WERI-Rb-1 (cell line): ENCODE measurements at regions not wholly inside any gene's neighbourhood (a gene's known extent, or its start where the extent isn't known, plus 50 kb on each side); places are given as distances from the start of the nearest gene placed in this dataset.

ENCODE experiments used
- DNase-seq: peaks from one replicate; pipeline ENCODE4 v3.0.0-alpha.2; 2020
- H3K27ac ChIP-seq: fragments of 250-450 bp; sonication (Bioruptor Pico); 2 replicates; pipeline ENCODE4 v1.5.1; 2020; ENCODE audit warnings: mild to moderate bottlenecking, moderate library complexity
- H3K27me3 ChIP-seq: fragments of 250-450 bp; sonication (Bioruptor Pico); 2 replicates; pipeline ENCODE4 v1.5.1; 2021; ENCODE audit warnings: mild to moderate bottlenecking, low read depth, moderate library complexity; ENCODE audit not compliant: insufficient read depth, severe bottlenecking
- H3K36me3 ChIP-seq: fragments of 250-450 bp; sonication (Bioruptor Pico); 2 replicates; pipeline ENCODE4 v1.5.1; 2020; ENCODE audit warnings: mild to moderate bottlenecking, moderate library complexity
- H3K4me3 ChIP-seq: 2 replicates; pipeline ENCODE4 v1.5.1; 2011; ENCODE audit warnings: low read depth, mild to moderate bottlenecking, control low read depth, low read length
- H3K9me3 ChIP-seq: fragments of 250-450 bp; sonication (Bioruptor Pico); 2 replicates; pipeline ENCODE4 v1.5.1; 2021; ENCODE audit warnings: mild to moderate bottlenecking, moderate library complexity; ENCODE audit not compliant: severe bottlenecking
- CTCF ChIP-seq: IDR thresholded peaks from 2 replicates; pipeline ENCODE4 v1.5.1; 2011; ENCODE audit warnings: low read depth, mild to moderate bottlenecking, control low read depth, inconsistent platforms, low read length

GRCh38 chr10:79007421-79008319, 61.1 kb upstream of the ZMIZ1 start:
- peak overlapping the region; percentile 23 for H3K27ac ChIP-seq
- peak; percentile 44 for DNase-seq
- TF ChIP-seq CTCF, result no peak

GRCh38 chr10:79009145-79009544, 59.6 kb upstream of the ZMIZ1 start:
- H3K27me3 ChIP-seq, result no peaks in the 10 kb centered on the region

More at GRCh38 chr10:79007421-79008319, 61.1 kb upstream of the ZMIZ1 start:
- H3K36me3 ChIP-seq, result no peaks in the 10 kb centered on the region
- no peaks in the 10 kb centered on the region for H3K27me3 ChIP-seq
- H3K9me3 ChIP-seq, result no peaks in the 10 kb centered on the region
- H3K4me3 ChIP-seq, result no peak overlapping the region

DNA sequence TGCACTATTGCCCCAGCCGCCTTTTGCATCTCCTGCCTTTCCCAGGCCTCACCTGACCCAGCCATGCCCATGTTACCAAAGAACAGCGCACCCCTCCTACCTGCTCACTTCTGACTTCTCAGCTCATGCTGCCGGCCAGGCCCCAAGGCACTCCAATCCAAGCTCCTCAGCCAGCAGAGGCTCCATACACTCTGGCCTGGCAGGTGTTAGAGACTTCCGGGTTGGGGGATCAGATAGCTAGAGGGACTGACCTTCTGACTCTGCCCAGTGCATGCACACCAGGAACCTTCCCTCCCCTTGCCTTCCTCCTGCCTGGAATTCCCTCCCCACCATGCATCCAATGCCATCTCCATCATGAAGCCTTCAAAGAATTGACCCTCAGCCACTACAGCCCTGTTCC, 56.2 kb upstream of the ZMIZ1 start:
- no peak for TF ChIP-seq CTCF
- Histone ChIP-seq H3K4me3 (no peak overlapping the region), H3K27ac (no peak overlapping the region), H3K27me3 (no peaks in the 10 kb centered on the region), H3K36me3 (no peaks in the 10 kb centered on the region), H3K9me3 (no peaks in the 10 kb centered on the region)
- no peak for DNase-seq

More at GRCh38 chr10:79009145-79009544, 59.6 kb upstream of the ZMIZ1 start:
- Histone ChIP-seq H3K4me3 (no peak overlapping the region), H3K9me3 (no peaks in the 10 kb centered on the region), H3K27ac (no peak overlapping the region), H3K36me3 (no peaks in the 10 kb centered on the region)
- DNase-seq, result no peak
- TF ChIP-seq CTCF, result no peak

GRCh38 chr10:79013406-79013987, 55.3 kb upstream of the ZMIZ1 start:
- DNase-seq, result no peak
- Histone ChIP-seq H3K27me3 (no peaks in the 10 kb centered on the region), H3K27ac (no peak overlapping the region), H3K9me3 (peaks cover 3% of the 10 kb centered on the region), H3K4me3 (no peak overlapping the region), H3K36me3 (no peaks in the 10 kb centered on the region)
- TF ChIP-seq CTCF, result no peak

DNA sequence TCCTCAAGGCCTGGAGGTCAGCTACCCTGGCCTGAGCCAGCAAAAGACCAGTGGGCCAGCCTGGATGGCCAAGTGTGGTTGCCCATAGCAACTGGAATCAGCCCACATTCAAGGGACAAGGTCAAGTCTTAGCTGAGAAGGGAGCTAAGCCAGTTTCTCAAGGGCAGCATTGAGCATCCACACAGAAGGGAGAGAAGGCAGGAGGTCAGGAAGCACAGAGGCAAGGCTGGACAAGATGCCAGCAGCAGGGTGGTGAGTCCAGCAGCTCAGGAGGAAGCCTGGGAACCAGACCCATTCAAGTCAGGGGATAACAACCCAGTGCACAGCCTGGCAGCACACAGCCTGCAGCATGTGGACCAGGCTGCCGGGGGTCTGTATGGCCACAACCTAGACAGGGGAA, 54.0 kb upstream of the ZMIZ1 start:
- Histone ChIP-seq H3K27ac (no peak overlapping the region), H3K27me3 (no peaks in the 10 kb centered on the region), H3K9me3 (peaks cover 3% of the 10 kb centered on the region), H3K36me3 (no peaks in the 10 kb centered on the region), H3K4me3 (no peak overlapping the region)
- no peak for TF ChIP-seq CTCF
- no peak for DNase-seq
